Lower lobe of right lung (tissue), 2 donors: ENCODE measurements at regions not wholly inside any gene's neighbourhood (a gene's known extent, or its start where the extent isn't known, plus 50 kb on each side); places are given as distances from the start of the nearest gene placed in this dataset.

Experiments used
- ATAC-seq, 2 donors: fragments of 200-7000 bp; cut with Tn5 transposase; one replicate each; pipeline ENCODE4 v1.9.1; 2020 to 2022; ENCODE audit warnings: mild to moderate bottlenecking in 2 of 2, moderate library complexity in 2 of 2
- DNase-seq: peaks from one replicate; pipeline ENCODE4 v3.0.0-alpha.2; 2020
- H3K27ac ChIP-seq: fragments of 200-600 bp; one replicate; pipeline ENCODE4 v1.8.0; 2022
- H3K27me3 ChIP-seq: fragments of 200-600 bp; one replicate; pipeline ENCODE4 v1.8.0; 2022; ENCODE audit warnings: low read depth
- H3K36me3 ChIP-seq: fragments of 200-600 bp; one replicate; pipeline ENCODE4 v1.8.0; 2022; ENCODE audit warnings: mild to moderate bottlenecking
- H3K4me1 ChIP-seq: fragments of 200-600 bp; one replicate; pipeline ENCODE4 v1.8.0; 2022
- H3K4me3 ChIP-seq: fragments of 200-600 bp; one replicate; pipeline ENCODE4 v1.8.0; 2022; ENCODE audit warnings: mild to moderate bottlenecking
- H3K9me3 ChIP-seq: fragments of 200-600 bp; one replicate; pipeline ENCODE4 v1.8.0; 2022
- CTCF ChIP-seq: fragments of 200-600 bp; IDR thresholded peaks from one replicate; pipeline ENCODE4 v1.8.0; 2022; ENCODE audit warnings: antibody characterized with exemption, mild to moderate bottlenecking
- intact Hi-C: fragments of 100-400 bp; cut with DNase I; formaldehyde crosslinking; loops from one replicate; pipeline ENCODE4 v1.11.0; 2022
- donor health status: DM: no; HTN: yes; CAD: no; lungs with severe emphysema.

- no peak overlapping the region for H3K27ac ChIP-seq
- DNase-seq (no peak), ATAC-seq (no peak)
- no peak overlapping the region for H3K4me3 ChIP-seq
- H3K36me3 ChIP-seq = no peaks in the 10 kb centered on the region
- no peaks in the 10 kb centered on the region for H3K9me3 ChIP-seq
- H3K4me1 ChIP-seq = no peaks in the 10 kb centered on the region
- intact Hi-C loops = no loop called here
- no peak for TF ChIP-seq CTCF
- H3K27me3 ChIP-seq = no peaks in the 10 kb centered on the region
These were observed 61.1 kb upstream of the TAS2R1 start for GRCh38 chr5:9691261-9691660.

- Histone ChIP-seq H3K36me3 (no peaks in the 10 kb centered on the region), H3K4me1 (no peaks in the 10 kb centered on the region), H3K27me3 (no peaks in the 10 kb centered on the region), H3K27ac (no peak overlapping the region), H3K4me3 (no peak overlapping the region), H3K9me3 (no peaks in the 10 kb centered on the region)
- no peak for TF ChIP-seq CTCF
- ATAC-seq = no peak
- DNase-seq = no peak
- intact Hi-C loops = no loop called here
These were observed 60.6 kb upstream of the TAS2R1 start for GRCh38 chr5:9690751-9691150.

- H3K27me3 ChIP-seq = no peaks in the 10 kb centered on the region
- intact Hi-C loops = no loop called here
- no peak overlapping the region for H3K4me3 ChIP-seq
- no peaks in the 10 kb centered on the region for H3K4me1 ChIP-seq
- no peak for TF ChIP-seq CTCF
- DNase-seq = no peak
- no peak for ATAC-seq
- no peaks in the 10 kb centered on the region for H3K36me3 ChIP-seq
- H3K27ac ChIP-seq = no peak overlapping the region
- H3K9me3 ChIP-seq = no peaks in the 10 kb centered on the region
These were observed 56.1 kb upstream of the TAS2R1 start for GRCh38 chr5:9686216-9686615.

GRCh38 chr5:9681706-9682105, 51.6 kb upstream of the TAS2R1 start:
- no peaks in the 10 kb centered on the region for H3K9me3 ChIP-seq
- H3K27me3 ChIP-seq = no peaks in the 10 kb centered on the region
- H3K4me1 ChIP-seq = no peaks in the 10 kb centered on the region
- DNase-seq = no peak
- no peak for TF ChIP-seq CTCF
- H3K36me3 ChIP-seq = no peaks in the 10 kb centered on the region
- ATAC-seq = no peak
- H3K4me3 ChIP-seq = no peak overlapping the region
- intact Hi-C loops = no loop called here
- no peak overlapping the region for H3K27ac ChIP-seq
